ENCODE measurements at regions not wholly inside any gene's neighbourhood (a gene's known extent, or its start where the extent isn't known, plus 50 kb on each side); places are given as distances from the start of the nearest gene placed in this dataset.

GRCh38 chr2:41160439-41160838 lies 708.5 kb upstream of the SLC8A1 start:
- TF ChIP-seq CTCF (IDR thresholded peaks at IDR 0.05) (no peak), POLR2A (IDR thresholded peaks at IDR 0.05) (no peak)
